GM21786 (cell line): ENCODE measurements at regions not wholly inside any gene's neighbourhood (a gene's known extent, or its start where the extent isn't known, plus 50 kb on each side); places are given as distances from the start of the nearest gene placed in this dataset.
"Not testable (repeated sequence)": the region's sequence is repeated elsewhere in the genome, so short reads cannot be mapped to it uniquely, and the experiment has no call there.

Experiments used
- ATAC-seq: cut with Tn5 transposase; IDR thresholded peaks from one replicate; pipeline ENCODE4 v1.9.1; 2021; ENCODE audit not compliant: unreplicated experiment

DNA sequence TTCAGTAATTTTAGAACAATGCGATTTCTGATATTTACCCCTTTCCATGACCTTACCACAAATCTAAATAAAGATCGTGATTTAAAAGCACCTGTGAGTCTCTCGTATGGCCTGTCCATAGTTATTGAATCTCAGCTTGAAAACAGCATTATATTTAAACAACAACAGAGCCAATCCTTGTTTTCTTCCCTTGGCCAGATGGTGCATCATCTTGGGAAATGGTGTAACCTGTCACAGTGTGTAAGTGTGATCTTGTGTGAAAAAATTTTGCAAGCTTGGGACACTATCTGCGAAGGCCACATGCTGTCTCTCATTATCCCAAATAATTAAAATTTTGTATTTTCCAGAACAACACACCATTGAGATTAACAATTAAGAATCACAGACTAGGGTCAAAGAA lies 262.7 kb upstream of the SPHKAP start:
- no peak for ATAC-seq

DNA sequence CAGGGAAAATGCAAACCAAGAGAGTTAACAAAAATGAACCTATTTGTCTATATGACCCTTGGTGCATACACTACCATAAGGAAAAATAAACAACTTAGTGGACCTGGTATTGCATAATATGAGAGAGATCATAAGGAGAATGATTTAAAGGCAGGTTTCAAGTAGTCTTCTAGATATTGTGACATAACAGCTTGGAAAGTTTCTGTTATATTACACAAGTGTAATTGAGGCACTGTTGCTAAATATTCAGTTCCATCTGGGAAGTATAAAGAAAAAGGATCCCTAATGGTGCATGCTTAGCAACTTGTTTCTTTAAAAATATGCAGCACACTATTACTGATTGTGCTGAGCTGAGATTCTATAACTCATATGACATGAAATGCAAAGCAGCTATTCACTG lies 252.2 kb upstream of the SPHKAP start:
- no peak for ATAC-seq

DNA sequence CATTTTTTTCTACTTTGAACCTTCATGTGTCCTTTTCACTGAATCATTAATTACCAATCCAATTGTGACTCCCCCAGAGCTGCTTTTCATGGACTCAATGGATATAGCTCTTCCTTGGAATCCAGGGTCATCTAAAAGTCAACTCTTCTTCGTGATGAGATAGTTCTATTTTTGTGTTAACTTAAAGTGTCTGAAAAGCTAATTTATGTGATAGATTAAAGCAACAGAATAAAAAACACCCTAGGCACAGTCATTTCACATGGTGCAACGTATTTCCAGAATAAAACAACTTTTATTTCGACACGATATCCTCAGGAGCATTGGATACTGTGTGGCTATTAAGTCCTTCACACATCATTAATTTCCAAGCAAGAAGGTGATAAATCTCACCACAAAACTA lies 250.6 kb upstream of the SPHKAP start:
- ATAC-seq, result no peak

DNA sequence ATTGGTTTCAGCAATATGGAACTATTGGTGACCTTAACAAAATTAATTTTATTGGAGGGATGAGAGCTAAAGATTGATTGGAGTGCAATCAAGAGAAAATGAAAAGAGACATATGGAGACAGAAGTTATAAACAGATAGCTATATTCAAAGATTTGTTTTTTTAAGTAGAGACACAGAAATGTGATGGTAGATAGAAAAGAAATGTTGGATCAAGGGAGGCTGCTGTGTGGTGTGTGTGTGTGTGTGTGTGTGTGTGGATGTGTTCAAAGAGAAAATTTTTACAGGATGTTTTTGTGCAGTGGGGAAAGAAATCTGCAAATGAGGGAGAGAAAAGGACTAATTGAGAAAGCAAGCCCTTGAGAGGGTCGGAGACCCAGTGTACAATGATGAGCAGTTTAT lies 249.5 kb upstream of the SPHKAP start:
- ATAC-seq, result no peak

DNA sequence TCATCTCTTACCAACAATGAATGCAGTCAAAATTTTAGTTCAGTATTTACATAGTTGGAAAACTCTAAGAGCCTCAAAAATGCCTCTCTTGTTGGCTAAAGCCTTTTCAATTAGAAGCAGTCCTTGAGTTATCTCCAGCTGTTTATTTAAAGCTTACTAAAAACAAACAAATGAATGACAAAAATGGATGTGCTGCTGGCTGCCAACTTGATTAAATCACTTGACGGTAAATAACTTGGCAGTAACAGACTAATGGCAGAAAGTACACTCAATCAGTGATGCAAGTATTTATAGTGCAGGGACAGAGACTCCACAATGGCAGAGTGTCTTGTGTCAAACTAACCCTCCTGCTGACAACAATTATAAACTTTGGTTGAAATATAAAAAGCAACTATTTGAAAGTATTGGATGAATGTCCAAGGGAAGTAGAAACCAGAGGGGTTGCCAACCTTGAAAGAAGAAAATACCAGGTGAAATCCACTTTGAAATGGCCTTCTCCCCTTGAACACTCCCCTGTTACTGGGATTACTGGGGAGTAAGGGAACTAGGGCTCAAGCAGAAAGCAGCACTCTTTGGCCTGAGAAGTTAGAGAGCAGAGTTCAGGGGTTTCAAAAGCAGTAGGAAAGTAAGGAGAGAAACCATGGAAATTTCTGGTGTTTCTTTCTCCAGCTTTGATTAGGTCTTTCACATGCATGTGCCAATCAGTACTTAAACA lies 245.2 kb upstream of the SPHKAP start:
- ATAC-seq, result no peak

DNA sequence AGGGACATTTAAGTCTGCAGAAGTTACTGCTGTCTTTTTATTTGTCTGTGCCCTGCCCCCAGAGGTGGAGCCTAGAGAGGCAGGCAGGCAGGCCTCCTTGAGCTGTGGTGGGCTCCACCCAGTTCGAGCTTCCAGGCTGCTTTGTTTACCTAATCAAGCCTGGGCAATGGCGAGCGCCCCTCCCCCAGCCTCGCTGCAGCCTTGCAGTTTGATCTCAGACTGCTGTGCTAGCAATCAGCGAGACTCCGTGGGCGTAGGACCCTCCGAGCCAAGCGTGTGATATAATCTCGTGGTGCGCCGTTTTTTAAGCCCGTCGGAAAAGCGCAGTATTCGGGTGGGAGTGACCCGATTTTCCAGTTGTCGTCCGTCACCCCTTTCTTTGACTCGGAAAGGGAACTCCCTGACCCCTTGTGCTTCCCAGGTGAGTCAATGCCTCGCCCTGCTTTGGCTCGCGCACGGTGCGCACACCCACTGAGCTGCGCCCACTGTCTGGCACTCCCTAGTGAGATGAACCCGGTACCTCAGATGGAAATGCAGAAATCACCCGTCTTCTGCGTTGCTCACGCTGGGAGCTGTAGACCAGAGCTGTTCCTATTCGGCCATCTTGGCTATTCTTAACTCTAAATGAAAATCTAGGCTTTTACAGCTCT lies 244.0 kb upstream of the SPHKAP start:
- not testable (repeated sequence) for ATAC-seq

DNA sequence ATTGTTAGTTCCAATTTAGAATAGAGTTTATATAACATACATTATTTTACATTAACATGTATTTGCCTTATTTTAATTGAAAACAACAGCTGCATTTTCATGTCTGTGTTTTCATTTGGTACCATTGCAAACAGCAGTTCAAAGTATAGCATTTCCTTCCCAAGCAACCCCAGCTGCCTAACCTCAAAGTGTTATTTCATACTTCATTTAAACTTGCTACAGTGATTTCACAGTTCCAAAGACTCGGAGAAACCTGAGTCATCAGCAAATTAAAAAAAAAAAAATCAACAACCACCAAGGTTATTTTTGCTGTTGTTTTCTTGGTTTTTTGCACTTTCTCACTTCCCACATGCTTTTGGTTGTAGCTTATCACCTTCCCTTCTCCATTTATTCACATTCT lies 236.5 kb upstream of the SPHKAP start:
- no peak for ATAC-seq

DNA sequence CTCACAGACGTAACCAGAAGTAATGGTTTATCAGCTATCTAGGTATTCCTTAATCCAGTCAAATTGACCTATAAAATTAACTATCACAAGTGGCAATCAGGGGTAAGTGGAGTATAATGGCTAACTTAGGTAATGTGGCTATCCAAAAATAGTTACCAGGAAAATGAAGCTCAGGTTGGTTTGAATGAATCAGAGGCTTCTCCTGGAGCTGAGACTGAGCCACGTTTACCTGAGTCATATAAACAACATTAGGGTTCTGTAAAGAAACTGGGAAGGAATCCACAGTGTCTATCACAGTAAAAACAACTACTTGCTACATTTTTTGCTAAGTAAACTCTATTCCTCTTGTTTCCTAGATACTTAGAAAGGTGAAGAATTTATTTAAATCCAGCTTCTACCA lies 236.0 kb upstream of the SPHKAP start:
- ATAC-seq, result no peak

DNA sequence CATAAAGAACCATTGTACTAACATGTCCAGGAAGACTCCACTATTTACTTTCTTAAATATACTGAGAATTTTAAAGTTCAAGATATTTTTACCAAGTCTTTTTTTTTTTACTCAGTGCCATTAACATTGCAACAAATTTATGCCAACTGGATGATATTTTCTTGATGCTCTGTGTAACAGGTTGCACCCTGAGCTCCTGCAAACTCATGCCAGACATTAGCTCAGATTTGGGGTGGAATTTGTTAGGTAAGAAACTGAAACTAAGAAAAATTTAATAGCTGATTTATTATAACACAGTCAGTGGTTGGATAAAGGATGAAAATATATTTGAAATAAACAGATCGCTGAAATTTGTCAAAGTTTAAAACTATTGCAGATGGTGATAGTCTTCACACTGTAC lies 228.6 kb upstream of the SPHKAP start:
- no peak for ATAC-seq

DNA sequence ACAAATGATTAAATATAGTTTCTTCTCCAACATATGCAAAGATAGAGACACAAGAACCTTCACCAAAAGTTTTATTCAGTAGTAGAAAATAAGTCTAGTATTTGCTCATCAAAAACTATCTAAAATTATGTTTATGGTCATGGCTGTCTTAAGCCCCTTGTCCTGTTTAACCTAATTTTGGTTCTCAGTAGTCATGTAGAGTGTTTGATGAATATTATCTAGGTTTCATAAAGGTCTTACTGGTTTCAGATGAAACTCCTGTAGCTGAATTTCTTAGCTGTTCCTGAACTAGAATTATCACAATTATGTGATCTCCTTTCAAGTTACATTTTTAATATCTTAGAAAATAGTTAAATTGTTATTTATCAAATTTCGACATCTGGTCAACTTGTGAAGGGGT lies 228.0 kb upstream of the SPHKAP start:
- no peak for ATAC-seq

DNA sequence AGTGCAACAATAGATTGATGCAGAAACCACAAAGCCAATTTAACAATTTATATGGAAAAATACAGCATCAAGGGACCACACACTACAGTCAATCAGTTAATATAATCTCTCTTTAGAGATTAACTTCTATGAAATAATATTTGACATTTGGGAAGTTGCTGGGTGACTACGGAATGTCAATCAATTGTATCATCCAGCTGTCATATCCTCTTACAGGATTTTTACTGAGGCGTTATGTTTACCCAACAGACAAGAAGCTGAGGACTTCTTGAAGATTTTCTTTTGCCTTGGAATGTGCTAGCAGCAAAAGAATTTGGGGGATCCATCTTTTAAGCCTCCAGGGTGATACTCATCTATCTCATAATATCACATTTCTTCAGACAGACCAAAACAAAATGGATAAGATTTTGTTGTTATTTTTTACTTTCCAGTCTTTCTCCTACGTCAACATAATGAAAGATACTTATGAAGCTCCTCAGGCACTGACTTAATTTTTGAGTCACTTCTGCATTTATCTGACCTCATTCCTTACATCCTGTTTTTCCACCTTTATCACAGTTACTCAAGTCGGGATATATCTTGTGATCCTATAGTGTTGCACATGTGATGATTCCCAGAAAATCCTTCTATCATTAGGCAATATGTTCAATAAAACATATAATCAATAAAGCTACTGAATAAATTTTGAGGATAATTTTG lies 227.2 kb upstream of the SPHKAP start:
- ATAC-seq, result no peak

DNA sequence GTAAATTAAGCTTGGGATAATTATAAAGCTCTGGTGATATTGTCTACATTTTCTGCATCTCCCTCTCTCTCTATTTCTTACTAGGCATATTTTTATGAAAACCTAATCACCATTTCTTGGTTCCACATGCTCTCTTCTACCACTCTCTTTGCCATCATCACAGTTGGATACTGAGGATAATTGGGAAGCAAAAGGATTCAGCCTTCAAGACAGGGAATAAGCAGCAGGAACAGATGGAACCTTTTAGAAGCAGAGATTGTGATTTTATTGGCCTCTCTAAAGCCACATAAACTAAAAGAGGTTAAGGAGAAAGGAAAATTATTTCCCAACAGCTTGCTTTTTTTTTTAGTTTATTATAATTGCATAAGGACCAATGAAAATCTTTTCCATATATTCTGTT lies 226.3 kb upstream of the SPHKAP start:
- ATAC-seq, result no peak

DNA sequence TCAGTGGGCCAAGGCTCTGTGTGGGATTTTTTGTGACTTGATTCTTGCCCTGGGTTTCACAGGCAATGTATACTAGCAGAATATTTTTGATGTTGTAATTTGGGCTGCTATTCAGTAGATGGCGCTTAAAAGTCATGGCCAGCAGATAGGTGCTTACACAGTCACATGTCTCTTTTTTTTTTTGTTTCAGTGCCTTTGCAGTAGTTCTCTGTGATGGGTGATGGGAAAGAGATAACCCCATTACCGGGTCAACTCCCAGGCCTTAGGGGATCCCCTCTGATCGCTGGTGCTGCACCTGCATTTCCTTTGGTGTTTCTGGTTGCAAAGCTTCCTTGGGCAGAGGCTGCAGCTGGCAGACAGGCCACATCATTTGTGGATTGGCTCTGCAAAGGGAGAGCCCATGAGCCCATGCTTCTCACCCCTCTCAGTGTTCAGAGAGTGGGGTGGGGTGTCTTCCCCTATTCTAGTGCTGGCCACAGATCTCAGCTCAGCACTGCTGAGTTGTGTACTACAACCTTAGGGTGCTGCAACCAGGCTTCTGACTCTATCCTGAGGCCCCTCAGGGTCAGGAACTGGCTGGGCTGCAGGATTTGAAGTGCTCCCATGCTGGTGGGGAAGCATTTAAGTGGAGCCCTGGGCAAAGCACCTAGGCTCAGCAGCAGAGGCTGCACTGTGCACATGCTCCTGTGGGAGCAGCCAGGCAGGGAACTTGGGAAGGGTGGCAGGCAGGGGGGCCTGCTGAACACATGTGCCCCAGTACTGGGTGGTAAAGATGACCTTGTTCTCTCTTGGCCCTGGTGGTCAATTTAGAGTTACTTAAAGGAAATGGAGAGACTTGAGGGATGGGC lies 219.8 kb upstream of the SPHKAP start:
- no peak for ATAC-seq

DNA sequence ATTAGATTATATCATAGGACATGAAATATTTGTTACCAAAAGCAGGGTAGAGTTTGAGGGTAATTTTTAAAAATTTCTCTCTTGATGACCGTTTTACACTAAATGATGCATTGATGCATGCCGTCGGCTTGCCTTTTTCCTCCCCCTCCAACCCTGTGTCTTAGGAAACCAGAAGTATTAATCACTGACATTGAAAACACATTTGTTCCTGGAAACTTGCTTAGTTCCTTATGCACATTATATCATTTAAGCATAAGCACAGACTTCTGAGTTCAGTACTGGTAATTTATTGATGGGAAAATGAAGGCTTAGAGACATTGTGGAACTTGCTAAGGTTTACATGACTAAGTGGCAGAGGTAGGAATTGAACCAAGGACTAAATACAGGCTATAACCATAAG lies 206.3 kb upstream of the SPHKAP start:
- no peak for ATAC-seq

DNA sequence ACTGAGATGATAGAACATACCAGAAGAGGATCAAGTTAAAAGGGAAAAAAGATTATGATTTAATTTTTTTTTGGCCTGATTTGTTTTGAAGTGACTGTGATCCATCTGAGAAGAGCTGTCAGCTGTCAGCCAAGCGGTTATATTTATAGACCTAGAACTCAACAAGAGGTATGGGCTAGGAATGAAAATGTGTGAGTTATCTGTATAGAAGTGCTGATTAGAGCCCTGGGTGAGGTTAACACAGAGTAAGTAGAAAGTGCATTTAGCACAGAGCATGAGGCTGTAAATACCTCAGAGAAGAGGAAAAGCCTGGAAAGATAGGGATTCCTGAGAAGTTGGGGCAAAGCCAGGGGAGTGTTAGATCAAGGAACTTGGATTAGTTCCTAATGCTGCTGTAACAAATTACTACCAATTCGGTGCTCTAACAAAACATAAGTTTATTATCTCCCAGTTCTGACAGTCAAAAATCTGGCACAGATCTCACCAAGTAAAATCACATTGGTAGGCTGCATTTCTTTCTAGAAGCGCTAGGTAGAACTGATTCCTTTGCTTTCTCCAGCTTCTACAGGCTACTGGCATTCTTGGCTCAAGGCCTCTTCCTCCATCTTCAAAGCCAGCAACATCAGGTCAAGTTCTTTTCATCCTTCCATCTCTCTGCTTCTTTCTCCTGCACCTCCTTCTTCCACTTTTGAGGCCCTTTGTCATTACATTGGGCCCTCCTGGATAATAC lies 197.4 kb upstream of the SPHKAP start:
- no peak for ATAC-seq

DNA sequence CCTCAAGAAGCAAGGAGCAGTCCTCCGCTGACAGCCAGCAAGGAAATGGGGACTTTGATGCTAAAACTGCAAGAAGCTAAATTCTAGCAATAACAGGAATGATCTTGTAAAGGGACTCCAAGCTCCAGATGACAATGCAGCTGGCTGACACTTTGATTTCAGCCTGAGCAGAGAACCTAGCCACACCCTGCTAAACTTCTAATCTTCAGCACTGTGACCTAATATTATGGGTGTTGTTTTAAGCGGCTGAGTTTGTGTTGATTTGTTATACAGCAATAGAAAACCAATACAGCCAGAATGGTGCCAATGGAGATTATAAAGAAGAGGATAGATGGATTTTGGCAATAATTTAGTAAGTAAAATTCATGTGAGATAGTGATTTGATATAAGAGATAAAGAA lies 196.7 kb upstream of the SPHKAP start:
- ATAC-seq, result no peak

DNA sequence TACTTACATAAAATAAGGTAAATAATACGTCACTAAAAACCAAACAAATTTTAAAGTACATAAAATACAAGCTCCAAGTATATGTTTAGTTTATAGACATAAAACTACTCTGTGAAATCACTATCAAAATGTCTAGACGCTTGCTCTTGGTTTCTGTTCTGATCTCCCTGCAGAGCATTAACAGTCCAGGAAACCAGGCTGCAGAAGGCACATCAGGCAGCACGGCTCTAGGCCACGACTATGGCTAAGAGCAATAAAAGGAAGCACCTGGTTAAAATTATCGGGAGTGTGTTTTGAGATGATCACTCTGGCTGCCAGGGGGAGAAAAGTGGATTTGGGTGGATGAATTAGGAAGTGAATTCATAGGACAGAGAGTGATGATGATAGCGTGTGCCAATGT lies 196.0 kb upstream of the SPHKAP start:
- no peak for ATAC-seq

DNA sequence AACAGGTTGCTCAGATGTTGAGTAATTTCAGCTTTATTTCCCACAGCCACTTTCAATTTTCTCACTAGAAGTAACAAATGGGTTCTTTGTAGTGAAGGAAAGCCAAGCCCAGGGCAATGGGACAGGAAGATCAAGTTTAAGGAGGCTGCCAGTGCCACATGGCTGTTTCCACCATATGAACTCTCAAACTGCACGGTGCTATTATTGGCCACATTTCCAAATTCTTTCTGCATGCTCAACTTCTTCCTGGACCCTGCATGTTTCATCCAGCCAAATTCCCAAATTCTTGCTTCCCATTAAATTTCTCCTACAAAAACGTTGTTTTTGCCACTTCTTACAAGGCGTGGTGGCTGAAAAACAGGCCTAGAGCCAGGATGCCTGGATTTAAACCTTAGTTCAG lies 193.3 kb upstream of the SPHKAP start:
- no peak for ATAC-seq

DNA sequence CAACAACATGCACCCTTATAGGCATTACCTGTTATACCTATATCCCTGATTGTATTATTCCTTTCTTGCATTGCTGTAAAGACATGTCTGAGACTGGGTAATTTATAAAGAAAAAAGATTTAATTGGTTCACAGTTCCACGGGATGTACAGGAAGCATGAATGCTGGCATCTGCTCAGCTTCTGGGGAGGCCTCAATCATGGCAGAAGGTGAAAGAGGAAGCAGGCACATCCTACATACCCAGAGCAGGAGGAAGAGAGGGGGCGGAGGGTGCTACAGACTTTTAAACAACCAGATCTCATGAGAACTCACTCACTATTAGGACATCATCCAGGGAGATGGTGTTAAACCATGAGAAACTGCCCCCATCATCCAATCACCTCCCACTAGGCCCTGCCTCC lies 191.7 kb upstream of the SPHKAP start:
- ATAC-seq, result no peak

DNA sequence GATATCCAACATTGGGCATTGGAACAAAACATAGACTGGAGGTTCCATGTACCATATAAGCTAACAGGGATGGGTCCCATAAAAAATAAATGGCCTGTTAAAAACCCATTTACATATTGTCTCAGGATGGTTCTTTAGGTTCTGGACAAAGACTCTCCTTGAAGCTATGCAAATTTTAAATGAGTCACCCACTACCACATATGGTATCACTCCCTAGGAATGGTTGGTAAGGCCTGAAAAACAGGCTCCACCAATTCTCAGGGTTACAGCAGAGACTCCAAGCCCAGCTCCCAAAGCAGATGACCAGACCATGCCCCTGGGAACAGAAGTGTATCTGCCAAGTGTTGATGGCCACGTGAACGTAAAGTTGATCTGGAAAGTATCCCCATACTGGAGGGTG lies 190.7 kb upstream of the SPHKAP start:
- ATAC-seq, result no peak
